A673 (cell line): ENCODE measurements at regions not wholly inside any gene's neighbourhood (a gene's known extent, or its start where the extent isn't known, plus 50 kb on each side); places are given as distances from the start of the nearest gene placed in this dataset.

ENCODE experiments used
- CTCF ChIP-seq: fragments of 300-800, 200-600 bp; sonication (generic); conservative IDR thresholded peaks from 2 replicates; pipeline ENCODE4 v1.5.1; 2017; ENCODE audit warnings: low read depth, mild to moderate bottlenecking, antibody characterized with exemption, low read length, moderate library complexity, mixed read lengths
- EZH2 ChIP-seq: fragments of 200-600 bp; sonication (generic); IDR thresholded peaks from 2 replicates; pipeline ENCODE4 v1.6.1; 2017; ENCODE audit warnings: borderline replicate concordance, low read depth, mild to moderate bottlenecking, mixed read lengths, antibody characterized with exemption, low read length; ENCODE audit not compliant: poor library complexity, severe bottlenecking

DNA sequence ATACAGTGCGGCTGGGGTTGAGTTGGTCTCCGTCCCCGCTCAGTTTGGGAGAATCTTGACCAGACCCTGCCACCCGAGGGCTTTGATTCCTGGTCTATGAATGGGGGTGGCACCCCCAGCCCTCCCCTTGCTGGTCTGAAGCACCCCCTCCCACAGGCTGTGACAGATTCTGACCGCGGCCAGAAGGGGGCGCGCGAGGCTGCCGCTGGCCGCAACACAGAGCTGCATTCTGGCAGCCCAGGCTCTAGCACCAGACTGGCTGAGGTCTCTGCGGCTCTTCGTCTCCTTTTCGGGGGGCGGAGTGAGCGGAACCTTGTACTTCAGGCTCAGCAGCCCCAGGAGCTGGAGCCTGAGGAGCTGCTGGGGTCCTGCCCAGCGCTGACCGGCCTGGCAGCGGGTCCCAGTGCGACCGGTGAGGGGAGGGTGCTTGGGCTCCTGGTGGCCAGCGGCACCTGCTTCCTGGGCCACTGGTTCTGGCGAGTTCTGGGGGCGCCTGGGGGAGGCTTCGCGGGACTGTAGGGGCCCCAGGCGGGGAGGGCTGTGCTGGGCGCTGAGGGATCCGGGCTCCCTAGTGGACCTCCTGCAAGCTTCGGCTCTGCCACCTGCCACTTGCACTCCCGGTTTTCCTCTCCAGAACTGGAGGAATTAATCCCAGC, 1011.6 kb downstream of the KCNJ18 start:
- TF ChIP-seq CTCF (no peak), EZH2 (no peak)
